HG02763 (cell line): ENCODE measurements at regions not wholly inside any gene's neighbourhood (a gene's known extent, or its start where the extent isn't known, plus 50 kb on each side); places are given as distances from the start of the nearest gene placed in this dataset.

ENCODE experiments used
- ATAC-seq: cut with Tn5 transposase; IDR thresholded peaks from one replicate; pipeline ENCODE4 v1.9.1; 2021; ENCODE audit warnings: mild to moderate bottlenecking, moderate library complexity; ENCODE audit not compliant: unreplicated experiment

- no peak for ATAC-seq
Observed at GRCh38 chr3:71857956-71858355, 73.0 kb upstream of the PROK2 start.

- ATAC-seq, result no peak
Observed at GRCh38 chr3:71854706-71855105, 69.8 kb upstream of the PROK2 start.

- no peak for ATAC-seq
Observed at GRCh38 chr3:71854096-71854495, 69.1 kb upstream of the PROK2 start.

GRCh38 chr3:71851878-71852277 lies 66.9 kb upstream of the PROK2 start:
- no peak for ATAC-seq

- no peak for ATAC-seq
Observed at GRCh38 chr3:71850654-71851053, 65.7 kb upstream of the PROK2 start.

- no peak for ATAC-seq
Observed at GRCh38 chr3:71849681-71850080, 64.7 kb upstream of the PROK2 start.

GRCh38 chr3:71847794-71848193 lies 62.8 kb upstream of the PROK2 start:
- no peak for ATAC-seq

GRCh38 chr3:71846185-71846584 lies 61.2 kb upstream of the PROK2 start:
- ATAC-seq, result no peak

- no peak for ATAC-seq
Observed at GRCh38 chr3:71843071-71843470, 58.1 kb upstream of the PROK2 start.

- ATAC-seq, result no peak
Observed at GRCh38 chr3:71838406-71838805, 53.5 kb upstream of the PROK2 start.
